Gastrocnemius medialis (tissue), 4 donors: ENCODE measurements at regions not wholly inside any gene's neighbourhood (a gene's known extent, or its start where the extent isn't known, plus 50 kb on each side); places are given as distances from the start of the nearest gene placed in this dataset.

Experiments used
- ATAC-seq, 2 donors: fragments of 150-250 bp; one replicate each; pipeline ENCODE4 v1.9.1; 2016
- DNase-seq, 2 donors: peaks; one replicate each; pipeline ENCODE4 v3.0.0-alpha.2; 2019
- H3K27ac ChIP-seq, 4 donors: fragments of 200-600 bp; sonication (generic); 1 replicate in 1 of 4; 2 replicates in 3 of 4; pipeline ENCODE4 v1.5.1; 2016 to 2018; ENCODE audit warnings: mild to moderate bottlenecking in 2 of 4, moderate library complexity in 1 of 4
- H3K27me3 ChIP-seq, 3 donors: fragments of 200-600 bp; sonication (generic) in 2 of 3; 1 replicate in 1 of 3; 2 replicates in 2 of 3; pipeline versions ENCODE4 v1.5.1 to v1.6.0; 2016 to 2019; ENCODE audit warnings: mild to moderate bottlenecking in 1 of 3, moderate library complexity in 1 of 3
- H3K36me3 ChIP-seq, 2 donors: fragments of 200-600 bp; sonication (generic) in 1 of 2; one replicate each; pipeline ENCODE4 v1.5.1; 2017 to 2018
- H3K4me1 ChIP-seq, 2 donors: fragments of 200-600 bp; sonication (generic) in 1 of 2; one replicate each; pipeline ENCODE4 v1.5.1; 2016 to 2017; ENCODE audit warnings: mild to moderate bottlenecking in 2 of 2
- H3K4me3 ChIP-seq, 4 donors: fragments of 200-600 bp; sonication (generic) in 3 of 4; 1 replicate in 1 of 4; 2 replicates in 3 of 4; pipeline ENCODE4 v1.5.1; 2016 to 2019; ENCODE audit warnings: mild to moderate bottlenecking in 2 of 4
- H3K9me3 ChIP-seq, 3 donors: fragments of 200-600 bp; sonication (generic) in 2 of 3; 1 replicate in 1 of 3; 2 replicates in 2 of 3; pipeline ENCODE4 v1.5.1; 2016 to 2019
- CTCF ChIP-seq, 5 experiments: fragments of 450-650 bp in 3 of 5; fragments of 200-600 bp in 2 of 5; sonication (generic) in 2 of 5; IDR thresholded peaks in 4 of 5; conservative IDR thresholded peaks in 1 of 5; 1 replicate in 4 of 5; 2 replicates in 1 of 5; pipeline ENCODE4 v1.5.1; 2016 to 2019; ENCODE audit warnings: antibody characterized with exemption in 5 of 5, mild to moderate bottlenecking in 3 of 5, moderate library complexity in 3 of 5
- POLR2A ChIP-seq, 2 donors: fragments of 450-650 bp; IDR thresholded peaks; one replicate each; pipeline ENCODE4 v1.6.1; 2017; ENCODE audit warnings: antibody characterized with exemption in 2 of 2, mild to moderate bottlenecking in 2 of 2, moderate library complexity in 2 of 2
- in situ Hi-C, 4 donors: fragments of 200-750 bp; cut with MboI; loops; one replicate each; pipeline versions ENCODE4 v1.15.0 to v1.8.0; 2017; ENCODE audit warnings: low sequenced_read_pairs in 4 of 4
- intact Hi-C: fragments of 100-400 bp; cut with DNase I; formaldehyde crosslinking; loops from one replicate; pipeline ENCODE4 v1.15.1; 2023; ENCODE audit warnings: low total_unique reads

GRCh38 chr2:215705281-215705680 lies 269.4 kb upstream of the FN1 start:
- DNase-seq (no peak), ATAC-seq (no peak)
- in situ Hi-C loops (no loop called here), intact Hi-C loops (no loop called here)
- Histone ChIP-seq H3K27me3 (no peaks in the 10 kb centered on the region), H3K27ac (no peak overlapping the region), H3K4me1 (no peaks in the 10 kb centered on the region), H3K36me3 (no peaks in the 10 kb centered on the region), H3K9me3 (no peaks in the 10 kb centered on the region), H3K4me3 (no peak overlapping the region)
- no peak for TF ChIP-seq CTCF (IDR thresholded peaks at IDR 0.05 in 4 of 5, conservative IDR thresholded peaks at IDR 0.05 in 1 of 5)
- no peak for TF ChIP-seq POLR2A (IDR thresholded peaks at IDR 0.05)

- no peak overlapping the region for H3K4me3 ChIP-seq
- H3K36me3 ChIP-seq = no peaks in the 10 kb centered on the region
- H3K4me1 ChIP-seq = no peaks in the 10 kb centered on the region
- H3K9me3 ChIP-seq = no peaks in the 10 kb centered on the region
- ATAC-seq (no peak), DNase-seq (no peak)
- in situ Hi-C loops (no loop called here), intact Hi-C loops (no loop called here)
- TF ChIP-seq CTCF (IDR thresholded peaks at IDR 0.05 in 4 of 5, conservative IDR thresholded peaks at IDR 0.05 in 1 of 5) (no peak), POLR2A (IDR thresholded peaks at IDR 0.05) (no peak)
- H3K27ac ChIP-seq = no peak overlapping the region
- no peaks in the 10 kb centered on the region for H3K27me3 ChIP-seq
These were observed 266.4 kb upstream of the FN1 start for GRCh38 chr2:215702116-215702902.

- DNase-seq = no peak
- H3K9me3 ChIP-seq = no peaks in the 10 kb centered on the region
- no peaks in the 10 kb centered on the region for H3K36me3 ChIP-seq
- no peaks in the 10 kb centered on the region for H3K27me3 ChIP-seq
- H3K4me3 ChIP-seq = no peak overlapping the region
- intact Hi-C loops = no loop called here
- no peak overlapping the region for H3K27ac ChIP-seq
- no peak for ATAC-seq
- H3K4me1 ChIP-seq = no peaks in the 10 kb centered on the region
- in situ Hi-C loops = no loop called here
- TF ChIP-seq CTCF (IDR thresholded peaks at IDR 0.05 in 4 of 5, conservative IDR thresholded peaks at IDR 0.05 in 1 of 5) (no peak), POLR2A (IDR thresholded peaks at IDR 0.05) (no peak)
These were observed 264.1 kb upstream of the FN1 start for GRCh38 chr2:215699700-215700538.

GRCh38 chr2:215699018-215699417 lies 263.1 kb upstream of the FN1 start:
- in situ Hi-C loops (no loop called here), intact Hi-C loops (no loop called here)
- no peaks in the 10 kb centered on the region for H3K9me3 ChIP-seq
- DNase-seq (no peak), ATAC-seq (no peak)
- H3K4me1 ChIP-seq = no peaks in the 10 kb centered on the region
- H3K4me3 ChIP-seq = no peak overlapping the region
- no peaks in the 10 kb centered on the region for H3K27me3 ChIP-seq
- no peaks in the 10 kb centered on the region for H3K36me3 ChIP-seq
- no peak for TF ChIP-seq POLR2A (IDR thresholded peaks at IDR 0.05)
- no peak for TF ChIP-seq CTCF (IDR thresholded peaks at IDR 0.05 in 4 of 5, conservative IDR thresholded peaks at IDR 0.05 in 1 of 5)
- H3K27ac ChIP-seq = no peak overlapping the region
